ENCODE measurements at regions not wholly inside any gene's neighbourhood (a gene's known extent, or its start where the extent isn't known, plus 50 kb on each side); places are given as distances from the start of the nearest gene placed in this dataset.

DNA sequence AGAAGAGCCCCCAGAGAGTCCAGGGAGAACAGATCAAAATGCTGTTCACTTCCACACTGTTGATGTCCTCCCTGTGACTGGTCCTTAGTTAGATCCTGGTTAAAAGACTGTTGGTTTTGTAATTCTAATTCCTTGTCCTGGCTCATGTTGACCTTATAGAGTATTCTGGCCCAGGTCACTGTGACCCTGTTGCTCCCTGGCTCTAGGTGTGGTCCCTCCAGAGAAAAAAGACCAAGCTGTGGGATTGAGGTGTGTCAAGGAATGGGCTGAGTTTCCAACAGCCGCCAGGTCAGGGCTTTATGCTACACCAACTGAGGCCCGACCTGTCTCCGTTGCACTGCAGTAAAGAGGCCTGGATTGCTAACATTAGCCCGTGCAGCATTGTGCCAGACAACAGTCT lies 241.0 kb upstream of the MSX2 start:
- H3K27ac Mint-ChIP-seq: no peak overlapping the region
- no peak overlapping the region for H3K4me2 ChIP-seq
- DNase-seq (ENCODE audit: low spot score): no peak
- no peaks in the 10 kb centered on the region for H3K79me2 ChIP-seq (ENCODE audit: low read depth)
- H2AFZ ChIP-seq (replicated peaks): no peak overlapping the region
- peaks cover 12% of the 10 kb centered on the region for H3K27me3 Mint-ChIP-seq (ENCODE audit: insufficient read depth, low read depth)
- H3K4me3 Mint-ChIP-seq: no peak overlapping the region
- H3K4me3 ChIP-seq: no peak overlapping the region
- H4K20me1 ChIP-seq (ENCODE audit: low read depth): no peaks in the 10 kb centered on the region
- H3K9me3 Mint-ChIP-seq: peaks cover 19% of the 10 kb centered on the region
- H3K27ac ChIP-seq: no peak overlapping the region
- H3K36me3 ChIP-seq: peaks cover 5% of the 10 kb centered on the region
- TF ChIP-seq EZH2phosphoT487 (IDR thresholded peaks at IDR 0.05) (no peak), EZH2 (IDR thresholded peaks at IDR 0.05) (no peak)
- TF ChIP-seq, protein P1, sequence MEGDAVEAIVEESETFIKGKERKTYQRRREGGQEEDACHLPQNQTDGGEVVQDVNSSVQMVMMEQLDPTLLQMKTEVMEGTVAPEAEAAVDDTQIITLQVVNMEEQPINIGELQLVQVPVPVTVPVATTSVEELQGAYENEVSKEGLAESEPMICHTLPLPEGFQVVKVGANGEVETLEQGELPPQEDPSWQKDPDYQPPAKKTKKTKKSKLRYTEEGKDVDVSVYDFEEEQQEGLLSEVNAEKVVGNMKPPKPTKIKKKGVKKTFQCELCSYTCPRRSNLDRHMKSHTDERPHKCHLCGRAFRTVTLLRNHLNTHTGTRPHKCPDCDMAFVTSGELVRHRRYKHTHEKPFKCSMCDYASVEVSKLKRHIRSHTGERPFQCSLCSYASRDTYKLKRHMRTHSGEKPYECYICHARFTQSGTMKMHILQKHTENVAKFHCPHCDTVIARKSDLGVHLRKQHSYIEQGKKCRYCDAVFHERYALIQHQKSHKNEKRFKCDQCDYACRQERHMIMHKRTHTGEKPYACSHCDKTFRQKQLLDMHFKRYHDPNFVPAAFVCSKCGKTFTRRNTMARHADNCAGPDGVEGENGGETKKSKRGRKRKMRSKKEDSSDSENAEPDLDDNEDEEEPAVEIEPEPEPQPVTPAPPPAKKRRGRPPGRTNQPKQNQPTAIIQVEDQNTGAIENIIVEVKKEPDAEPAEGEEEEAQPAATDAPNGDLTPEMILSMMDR (IDR thresholded peaks at IDR 0.05): no peak
- H3K36me3 Mint-ChIP-seq: no peaks in the 10 kb centered on the region
- H3K4me1 Mint-ChIP-seq: peaks cover 8% of the 10 kb centered on the region
- peaks cover 10% of the 10 kb centered on the region for H3K9me3 ChIP-seq (ENCODE audit: low read depth)
- H3K9ac ChIP-seq: no peak overlapping the region
- no peaks in the 10 kb centered on the region for H3F3A ChIP-seq (ENCODE audit: low read depth)
- no peaks in the 10 kb centered on the region for H3K27me3 ChIP-seq
- H3K4me1 ChIP-seq: peaks cover 5% of the 10 kb centered on the region

GRCh38 chr5:174489215-174489614 lies 235.2 kb upstream of the MSX2 start:
- no peaks in the 10 kb centered on the region for H3K9me3 ChIP-seq (ENCODE audit: low read depth)
- Mint-ChIP-seq H3K9me3 (peaks cover 6% of the 10 kb centered on the region), H3K27me3 (ENCODE audit: insufficient read depth, low read depth) (peaks cover 8% of the 10 kb centered on the region), H3K36me3 (no peaks in the 10 kb centered on the region), H3K4me1 (peaks cover 7% of the 10 kb centered on the region), H3K4me3 (no peak overlapping the region), H3K27ac (no peak overlapping the region)
- no peak overlapping the region for H2AFZ ChIP-seq (replicated peaks)
- H3K36me3 ChIP-seq: no peaks in the 10 kb centered on the region
- H3K4me2 ChIP-seq: no peak overlapping the region
- H3K4me1 ChIP-seq: no peaks in the 10 kb centered on the region
- H3K27ac ChIP-seq: no peak overlapping the region
- H3K4me3 ChIP-seq: no peak overlapping the region
- H3K9ac ChIP-seq: no peak overlapping the region
- H4K20me1 ChIP-seq (ENCODE audit: low read depth): no peaks in the 10 kb centered on the region
- no peaks in the 10 kb centered on the region for H3F3A ChIP-seq (ENCODE audit: low read depth)
- TF ChIP-seq, protein P1 (IDR thresholded peaks at IDR 0.05): no peak
- no peak for TF ChIP-seq EZH2 (IDR thresholded peaks at IDR 0.05)
- TF ChIP-seq EZH2phosphoT487 (IDR thresholded peaks at IDR 0.05): no peak
- no peaks in the 10 kb centered on the region for H3K79me2 ChIP-seq (ENCODE audit: low read depth)
- no peak for DNase-seq (ENCODE audit: low spot score)
- H3K27me3 ChIP-seq: no peaks in the 10 kb centered on the region

GRCh38 chr5:174489920-174490597 lies 234.3 kb upstream of the MSX2 start:
- Mint-ChIP-seq H3K4me3 (no peak overlapping the region), H3K9me3 (peaks cover 2% of the 10 kb centered on the region), H3K27me3 (ENCODE audit: insufficient read depth, low read depth) (peaks cover 8% of the 10 kb centered on the region), H3K27ac (no peak overlapping the region), H3K4me1 (peaks cover 7% of the 10 kb centered on the region), H3K36me3 (no peaks in the 10 kb centered on the region)
- no peak overlapping the region for H2AFZ ChIP-seq (replicated peaks)
- TF ChIP-seq EZH2 (IDR thresholded peaks at IDR 0.05): no peak
- TF ChIP-seq, protein P1 (IDR thresholded peaks at IDR 0.05): no peak
- TF ChIP-seq EZH2phosphoT487 (IDR thresholded peaks at IDR 0.05): no peak
- no peak overlapping the region for H3K9ac ChIP-seq
- H3K36me3 ChIP-seq: no peaks in the 10 kb centered on the region
- no peaks in the 10 kb centered on the region for H3K4me1 ChIP-seq
- no peak overlapping the region for H3K4me3 ChIP-seq
- no peaks in the 10 kb centered on the region for H3K27me3 ChIP-seq
- H3K4me2 ChIP-seq: no peak overlapping the region
- H3F3A ChIP-seq (ENCODE audit: low read depth): no peaks in the 10 kb centered on the region
- H3K27ac ChIP-seq: no peak overlapping the region
- H3K79me2 ChIP-seq (ENCODE audit: low read depth): no peaks in the 10 kb centered on the region
- DNase-seq (ENCODE audit: low spot score): no peak
- H3K9me3 ChIP-seq (ENCODE audit: low read depth): no peaks in the 10 kb centered on the region
- no peaks in the 10 kb centered on the region for H4K20me1 ChIP-seq (ENCODE audit: low read depth)

Data from neural progenitor cell (in vitro differentiated cells).